ENCODE measurements at regions not wholly inside any gene's neighbourhood (a gene's known extent, or its start where the extent isn't known, plus 50 kb on each side); places are given as distances from the start of the nearest gene placed in this dataset.

DNA sequence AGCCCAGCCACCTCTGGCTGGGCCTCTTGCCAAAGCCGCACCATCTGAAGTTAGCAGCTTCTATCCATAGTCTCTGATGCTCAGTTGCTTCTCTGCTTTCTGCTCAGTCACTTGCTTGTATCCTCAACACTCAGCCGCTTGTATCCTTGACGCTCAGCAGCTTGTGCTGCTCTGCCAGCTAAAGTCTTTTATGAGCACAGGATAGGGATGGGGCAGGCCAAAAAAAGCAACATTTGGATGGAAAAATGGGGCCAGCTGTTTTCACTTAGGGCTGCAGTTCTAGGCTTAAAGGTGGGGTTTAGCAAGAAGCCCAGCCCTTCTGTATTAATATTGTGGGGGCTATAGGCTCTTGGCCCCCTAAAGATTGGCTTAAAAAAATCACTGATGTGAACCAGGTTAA lies 739.4 kb downstream of the CDH8 start:
- no peak for DNase-seq (ENCODE audit: low spot score)
- Histone ChIP-seq H3K27me3 (no peaks in the 10 kb centered on the region), H3K9me3 (no peaks in the 10 kb centered on the region), H3K36me3 (no peaks in the 10 kb centered on the region), H3K4me3 (no peak overlapping the region), H3K27ac (no peak overlapping the region), H3K4me1 (no peaks in the 10 kb centered on the region)
- TF ChIP-seq CTCF (IDR thresholded peaks at IDR 0.05): no peak

- Histone ChIP-seq H3K9me3 (no peaks in the 10 kb centered on the region), H3K4me3 (no peak overlapping the region), H3K4me1 (no peaks in the 10 kb centered on the region), H3K27ac (no peak overlapping the region), H3K36me3 (no peaks in the 10 kb centered on the region), H3K27me3 (no peaks in the 10 kb centered on the region)
- TF ChIP-seq CTCF (IDR thresholded peaks at IDR 0.05): no peak
- no peak for DNase-seq (ENCODE audit: low spot score)
These were observed 739.9 kb downstream of the CDH8 start for GRCh38 chr16:61296305-61296704.

- H3K27me3 ChIP-seq: no peaks in the 10 kb centered on the region
- no peaks in the 10 kb centered on the region for H3K9me3 ChIP-seq
- H3K4me1 ChIP-seq: no peaks in the 10 kb centered on the region
- no peak overlapping the region for H3K27ac ChIP-seq
- DNase-seq (ENCODE audit: low spot score): no peak
- no peak overlapping the region for H3K4me3 ChIP-seq
- no peak for TF ChIP-seq CTCF (IDR thresholded peaks at IDR 0.05)
- no peaks in the 10 kb centered on the region for H3K36me3 ChIP-seq
These were observed 740.9 kb downstream of the CDH8 start for GRCh38 chr16:61295311-61295710.

DNA sequence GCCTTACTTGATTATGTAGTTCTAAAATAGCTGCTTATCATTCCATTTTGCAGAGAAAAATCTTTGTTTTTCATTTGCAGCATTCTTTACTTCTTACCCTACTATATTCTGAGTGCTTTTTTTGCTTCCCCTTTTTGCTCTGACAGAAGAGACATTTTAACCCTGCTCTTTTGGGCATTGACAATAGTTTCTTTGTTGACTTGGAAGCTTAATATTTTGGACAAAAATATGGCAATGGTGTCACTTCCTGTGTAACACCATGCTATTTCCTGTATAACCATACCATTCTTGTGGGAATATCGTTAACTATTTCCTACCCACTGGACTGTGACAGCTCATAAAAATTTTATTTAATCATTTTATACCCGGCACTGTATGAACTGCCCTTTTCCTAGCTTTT lies 747.1 kb downstream of the CDH8 start:
- no peak overlapping the region for H3K27ac ChIP-seq
- no peak for TF ChIP-seq CTCF (IDR thresholded peaks at IDR 0.05)
- no peak for DNase-seq (ENCODE audit: low spot score)
- no peak overlapping the region for H3K4me3 ChIP-seq
- no peaks in the 10 kb centered on the region for H3K36me3 ChIP-seq
- H3K4me1 ChIP-seq: no peaks in the 10 kb centered on the region
- no peaks in the 10 kb centered on the region for H3K9me3 ChIP-seq
- H3K27me3 ChIP-seq: no peaks in the 10 kb centered on the region

DNA sequence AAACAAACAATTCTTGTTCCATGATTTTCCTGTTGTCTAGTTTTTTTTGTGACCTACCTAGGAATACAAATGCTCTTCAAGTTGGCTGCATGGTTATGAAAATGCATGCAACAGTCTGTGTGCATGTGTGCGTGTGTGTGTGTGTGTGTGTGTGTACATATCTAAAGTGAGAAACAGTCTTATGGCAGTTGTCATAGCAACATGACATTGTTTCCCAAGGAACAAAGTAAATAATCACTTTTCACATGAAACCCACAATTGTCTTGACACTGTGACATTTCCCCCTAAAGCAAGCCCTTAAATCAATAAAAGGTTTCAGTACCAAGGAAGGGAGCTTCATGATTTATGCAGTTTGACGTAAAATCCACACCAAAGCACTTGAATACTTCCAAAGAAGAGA lies 758.4 kb downstream of the CDH8 start:
- DNase-seq (ENCODE audit: low spot score): no peak
- H3K27ac ChIP-seq: no peak overlapping the region
- H3K36me3 ChIP-seq: no peaks in the 10 kb centered on the region
- TF ChIP-seq CTCF (IDR thresholded peaks at IDR 0.05): no peak
- H3K27me3 ChIP-seq: no peaks in the 10 kb centered on the region
- no peak overlapping the region for H3K4me3 ChIP-seq
- peaks cover 0 to under 1% of the 10 kb centered on the region in 2 donors for H3K9me3 ChIP-seq
- no peaks in the 10 kb centered on the region for H3K4me1 ChIP-seq

GRCh38 chr16:61274211-61274610 lies 762.0 kb downstream of the CDH8 start:
- Histone ChIP-seq H3K36me3 (no peaks in the 10 kb centered on the region), H3K4me1 (no peaks in the 10 kb centered on the region), H3K27ac (no peak overlapping the region), H3K27me3 (no peaks in the 10 kb centered on the region), H3K4me3 (no peak overlapping the region), H3K9me3 (no peaks in the 10 kb centered on the region)
- no peak for TF ChIP-seq CTCF (IDR thresholded peaks at IDR 0.05)
- DNase-seq (ENCODE audit: low spot score): no peak
